HCT116 (cell line): ENCODE measurements at regions not wholly inside any gene's neighbourhood (a gene's known extent, or its start where the extent isn't known, plus 50 kb on each side); places are given as distances from the start of the nearest gene placed in this dataset.

ENCODE experiments used
- ATAC-seq: fragments of 200-7000 bp; cut with Tn5 transposase; 2 replicates; pipeline ENCODE4 v1.9.1; 2020; ENCODE audit warnings: mild to moderate bottlenecking, moderate library complexity
- BruUV-seq: library from RNA; stranded (reverse); fragments of 400-500 nt; replicated peaks from 2 replicates; lab custom pipeline; 2021; lab: Mats Ljungman, UMichigan
- CTCF ChIA-PET: fragments of 300-600 bp; sonication (Branson Sonifier 250); formaldehyde crosslinking; loops from one replicate; lab custom pipeline; 2021; ENCODE audit warnings: antibody characterized with exemption; lab: Charles Lee
- POLR2A ChIA-PET: fragments of 300-600, 350-600 bp; sonication (Branson Sonifier 250); formaldehyde crosslinking; loops from one replicate; lab custom pipeline; 2021; ENCODE audit warnings: antibody characterized with exemption; lab: Charles Lee
- RAD21 ChIA-PET, 2 experiments: fragments of 300-600 bp; sonication (Branson Sonifier 250); formaldehyde crosslinking; loops; one replicate each; lab custom pipeline; 2023; ENCODE audit warnings: low total read pairs in 2 of 2; ENCODE audit not compliant: uncharacterized antibody in 2 of 2, unreplicated experiment in 2 of 2, low non-redundant PET in 1 of 2; lab: Charles Lee
- DNase-seq: peaks from one replicate; pipeline ENCODE4 v3.0.0-alpha.2; 2010; ENCODE audit warnings: low read depth, low spot score
- H2AFZ ChIP-seq: fragments of 200-600 bp; shearing (Covaris generic), sonication (generic); 2 replicates; pipeline ENCODE4 v1.6.1; 2017; ENCODE audit warnings: low read depth, mixed run types, mixed read lengths, antibody characterized with exemption, low read length; ENCODE audit not compliant: poor library complexity, severe bottlenecking
- H3K27ac ChIP-seq: 2 replicates; pipeline ENCODE4 v1.5.1; 2012; ENCODE audit warnings: low read depth, low read length
- H3K27me3 ChIP-seq: fragments of 200-600 bp; sonication (generic); 2 replicates; pipeline ENCODE4 v1.6.1; 2016; ENCODE audit warnings: mixed run types, low read length, mixed read lengths; ENCODE audit not compliant: insufficient read depth
- H3K36me3 ChIP-seq, 2 experiments: fragments of 200-500 bp in 1 of 2; fragments of 200-600 bp in 1 of 2; sonication (Bioruptor generic) in 1 of 2; sonication (generic) in 1 of 2; 2 replicates each; pipeline versions ENCODE4 v1.5.1 to v1.6.1; 2014 to 2016; ENCODE audit warnings: low read length in 2 of 2, inconsistent platforms in 1 of 2, mixed read lengths in 1 of 2, mixed run types in 1 of 2; ENCODE audit not compliant: insufficient read depth in 2 of 2, control insufficient read depth in 1 of 2
- H3K4me1 ChIP-seq, 2 experiments: fragments of 200-600 bp in 1 of 2; sonication (generic) in 1 of 2; 2 replicates each; pipeline versions ENCODE4 v1.5.1 to v1.6.1; 2012 to 2017; ENCODE audit warnings: low read length in 2 of 2, inconsistent platforms in 1 of 2, mild to moderate bottlenecking in 1 of 2, mixed read lengths in 1 of 2, mixed run types in 1 of 2, moderate library complexity in 1 of 2; ENCODE audit not compliant: insufficient read depth in 2 of 2, control insufficient read depth in 1 of 2
- H3K4me2 ChIP-seq: fragments of 200-600 bp; sonication (generic); 2 replicates; pipeline ENCODE4 v1.6.1; 2017; ENCODE audit warnings: mixed run types, low read length, mixed read lengths
- H3K4me3 ChIP-seq, 2 experiments: fragments of 200-600 bp in 1 of 2; sonication (generic) in 1 of 2; replicated peaks in 1 of 2; 2 replicates each; pipeline ENCODE4 v1.5.1; 2011 to 2016; ENCODE audit warnings: low read length in 2 of 2, control low read depth in 1 of 2, low read depth in 1 of 2, mild to moderate bottlenecking in 1 of 2, mixed read lengths in 1 of 2, mixed run types in 1 of 2
- H3K79me2 ChIP-seq: fragments of 200-600 bp; sonication (generic); 2 replicates; pipeline ENCODE4 v1.6.1; 2017; ENCODE audit warnings: mild to moderate bottlenecking, mixed run types, low read length, moderate library complexity, mixed read lengths; ENCODE audit not compliant: insufficient read depth
- H3K9ac ChIP-seq: fragments of 200-600 bp; sonication (generic); 2 replicates; pipeline ENCODE4 v1.6.1; 2016; ENCODE audit warnings: low read length, mixed read lengths
- H3K9me2 ChIP-seq: fragments of 200-600 bp; sonication (generic), shearing (Covaris generic); 2 replicates; pipeline ENCODE4 v1.6.1; 2017; ENCODE audit warnings: mixed run types, mild to moderate bottlenecking, moderate library complexity; ENCODE audit not compliant: insufficient read depth
- H3K9me3 ChIP-seq, 2 experiments: fragments of 200-500 bp in 1 of 2; fragments of 200-600 bp in 1 of 2; sonication (Bioruptor generic) in 1 of 2; sonication (generic) in 1 of 2; 2 replicates each; pipeline ENCODE4 v1.6.1; 2014 to 2017; ENCODE audit warnings: low read length in 2 of 2, mixed read lengths in 2 of 2, inconsistent platforms in 1 of 2, low read depth in 1 of 2, mild to moderate bottlenecking in 1 of 2, mixed run types in 1 of 2, moderate library complexity in 1 of 2; ENCODE audit not compliant: control insufficient read depth in 1 of 2, insufficient read depth in 1 of 2
- H4K20me1 ChIP-seq: fragments of 200-600 bp; sonication (generic), shearing (Covaris generic); 2 replicates; pipeline ENCODE4 v1.6.1; 2017; ENCODE audit warnings: mixed run types, mild to moderate bottlenecking, moderate library complexity; ENCODE audit not compliant: insufficient read depth
- ATF3 ChIP-seq: IDR thresholded peaks from 2 replicates; pipeline ENCODE4 v1.6.1; 2012
- CBX3 ChIP-seq: IDR thresholded peaks from 2 replicates; pipeline ENCODE4 v1.6.1; 2012; ENCODE audit warnings: low read depth
- CEBPB ChIP-seq: IDR thresholded peaks from 2 replicates; pipeline ENCODE4 v1.6.1; 2012; ENCODE audit warnings: low read depth
- EZH2 ChIP-seq: fragments of 200-600 bp; sonication (generic); IDR thresholded peaks from 2 replicates; pipeline ENCODE4 v1.6.1; 2017; ENCODE audit warnings: antibody characterized with exemption, mixed run types
- FOSL1 ChIP-seq: IDR thresholded peaks from 2 replicates; pipeline ENCODE4 v1.6.1; 2012; ENCODE audit warnings: low read depth
- JUND ChIP-seq: IDR thresholded peaks from 2 replicates; pipeline ENCODE4 v1.6.1; 2012
- MAX ChIP-seq: IDR thresholded peaks from 2 replicates; pipeline ENCODE4 v1.6.1; 2012
- SP1 ChIP-seq: IDR thresholded peaks from 2 replicates; pipeline ENCODE4 v1.6.1; 2012; ENCODE audit warnings: low read depth
- SRF ChIP-seq: IDR thresholded peaks from 2 replicates; pipeline ENCODE4 v1.6.1; 2012; ENCODE audit warnings: low read depth
- TCF7L2 ChIP-seq: IDR thresholded peaks from 2 replicates; pipeline ENCODE4 v1.7.0; 2011; ENCODE audit warnings: borderline replicate concordance, inconsistent platforms; ENCODE audit not compliant: insufficient read depth, insufficient read length; ENCODE audit errors: extremely low read depth
- YY1 ChIP-seq: IDR thresholded peaks from 2 replicates; pipeline ENCODE4 v1.6.1; 2011; ENCODE audit warnings: low read length, low read depth, moderate library complexity, mild to moderate bottlenecking; ENCODE audit not compliant: insufficient replicate concordance; ENCODE audit errors: extremely low read depth
- ZNF274 ChIP-seq: fragments of 200-500 bp; sonication (Bioruptor generic); IDR thresholded peaks from 2 replicates; pipeline ENCODE4 v1.6.1; 2014; ENCODE audit warnings: mild to moderate bottlenecking, low read depth, low read length, inconsistent platforms
- intact Hi-C: fragments of 100-400 bp; cut with micrococcal nuclease; formaldehyde crosslinking; loops from 2 replicates; pipeline ENCODE4 v1.10.0; 2022
- TF ChIP-seq, protein P1 (sequence below): IDR thresholded peaks from 2 replicates; pipeline ENCODE4 v1.6.1; 2011; ENCODE audit warnings: mild to moderate bottlenecking, low read length, moderate library complexity; ENCODE audit not compliant: insufficient replicate concordance; ENCODE audit errors: extremely low read depth
- TF ChIP-seq, protein P2 (sequence below): IDR thresholded peaks from 2 replicates; pipeline ENCODE4 v1.6.1; 2012; ENCODE audit warnings: low read depth

DNA sequence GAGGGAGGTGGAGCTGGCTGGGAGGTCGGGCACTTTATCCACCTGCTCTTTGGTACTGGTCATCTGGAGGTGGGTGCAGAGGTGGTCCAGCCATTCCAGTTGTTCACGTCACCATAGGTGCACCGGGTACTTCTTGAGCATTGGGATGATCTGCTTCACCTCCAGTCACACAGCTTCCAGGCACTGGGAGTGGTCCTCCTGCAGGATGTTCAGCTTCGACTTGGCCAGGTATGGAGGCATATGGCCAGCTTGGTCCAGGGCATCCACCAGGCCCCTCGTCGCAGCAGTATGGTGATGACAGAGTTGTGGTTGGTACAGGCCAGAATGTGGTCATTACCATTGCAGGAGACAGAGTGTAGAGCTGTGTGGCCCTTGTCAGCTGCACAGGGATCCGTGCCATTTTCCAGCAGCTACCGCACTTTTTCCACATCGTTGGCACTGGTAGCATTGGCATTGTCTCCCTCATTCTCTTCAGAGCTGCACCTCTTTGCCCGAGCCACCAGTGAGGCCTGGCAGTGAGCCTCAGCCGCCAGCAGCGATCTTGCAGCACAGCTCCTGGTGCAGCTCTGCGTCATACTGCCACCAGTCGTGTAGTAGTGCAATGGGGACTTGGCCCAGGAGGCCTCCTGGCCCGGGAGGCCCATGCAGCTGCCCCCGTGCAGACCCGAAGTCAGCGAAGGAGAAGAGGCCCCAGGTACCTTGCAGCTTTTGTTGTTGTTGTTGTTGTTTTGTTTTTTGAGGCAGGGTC, 150.9 kb downstream of the ZNF22 start:
- no peaks in the 10 kb centered on the region for H3K36me3 ChIP-seq
- H3K79me2 ChIP-seq, result no peaks in the 10 kb centered on the region
- ChIA-PET RAD21 (no interaction called here), POLR2A (no interaction called here), CTCF (no interaction called here)
- no peaks in the 10 kb centered on the region for H3K9me3 ChIP-seq
- H4K20me1 ChIP-seq, result no peaks in the 10 kb centered on the region
- no TSS peak for BruUV-seq
- no peak overlapping the region for H2AFZ ChIP-seq
- no peak overlapping the region for H3K9ac ChIP-seq
- no peak for DNase-seq
- no peak for TF ChIP-seq YY1
- no peak for TF ChIP-seq CEBPB
- no peak for TF ChIP-seq TCF7L2
- no peak for TF ChIP-seq FOSL1
- TF ChIP-seq, protein P1, sequence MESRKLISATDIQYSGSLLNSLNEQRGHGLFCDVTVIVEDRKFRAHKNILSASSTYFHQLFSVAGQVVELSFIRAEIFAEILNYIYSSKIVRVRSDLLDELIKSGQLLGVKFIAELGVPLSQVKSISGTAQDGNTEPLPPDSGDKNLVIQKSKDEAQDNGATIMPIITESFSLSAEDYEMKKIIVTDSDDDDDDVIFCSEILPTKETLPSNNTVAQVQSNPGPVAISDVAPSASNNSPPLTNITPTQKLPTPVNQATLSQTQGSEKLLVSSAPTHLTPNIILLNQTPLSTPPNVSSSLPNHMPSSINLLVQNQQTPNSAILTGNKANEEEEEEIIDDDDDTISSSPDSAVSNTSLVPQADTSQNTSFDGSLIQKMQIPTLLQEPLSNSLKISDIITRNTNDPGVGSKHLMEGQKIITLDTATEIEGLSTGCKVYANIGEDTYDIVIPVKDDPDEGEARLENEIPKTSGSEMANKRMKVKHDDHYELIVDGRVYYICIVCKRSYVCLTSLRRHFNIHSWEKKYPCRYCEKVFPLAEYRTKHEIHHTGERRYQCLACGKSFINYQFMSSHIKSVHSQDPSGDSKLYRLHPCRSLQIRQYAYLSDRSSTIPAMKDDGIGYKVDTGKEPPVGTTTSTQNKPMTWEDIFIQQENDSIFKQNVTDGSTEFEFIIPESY, result no peak
- TF ChIP-seq ATF3, result no peak
- H3K27ac ChIP-seq, result no peak overlapping the region; the same call in 1 of the 2 replicates
- H3K4me3 ChIP-seq, result no peak overlapping the region
- ATAC-seq, result no peak
- no peaks in the 10 kb centered on the region for H3K9me2 ChIP-seq
- no peaks in the 10 kb centered on the region for H3K4me1 ChIP-seq
- no peak overlapping the region for H3K4me2 ChIP-seq
- H3K27me3 ChIP-seq, result no peaks in the 10 kb centered on the region
- intact Hi-C loops, result no loop called here

DNA sequence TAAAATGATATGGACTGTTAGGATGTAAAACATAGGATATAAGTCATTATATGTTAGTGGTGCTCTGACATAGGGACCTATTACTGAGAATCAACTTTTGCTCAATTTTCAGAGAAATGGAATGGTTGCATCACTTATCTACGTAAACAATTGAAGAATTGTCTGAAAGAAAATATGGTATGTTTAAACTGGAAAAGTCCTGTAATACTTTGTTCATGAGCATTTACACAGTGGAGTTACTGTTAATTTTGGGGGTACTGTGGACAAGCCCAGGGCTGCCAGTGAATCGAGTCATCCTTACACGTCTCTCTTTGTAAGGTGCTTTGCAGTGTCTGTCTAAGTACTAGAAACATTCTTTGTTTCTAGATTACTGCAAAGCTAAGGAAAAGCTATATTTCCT, 152.0 kb downstream of the ZNF22 start:
- no peaks in the 10 kb centered on the region for H3K9me2 ChIP-seq
- no peak overlapping the region for H3K4me2 ChIP-seq
- no TSS peak for BruUV-seq
- H4K20me1 ChIP-seq, result no peaks in the 10 kb centered on the region
- H3K79me2 ChIP-seq, result no peaks in the 10 kb centered on the region
- H3K27me3 ChIP-seq, result no peaks in the 10 kb centered on the region
- no peak for DNase-seq
- ChIA-PET CTCF (no interaction called here), POLR2A (no interaction called here), RAD21 (no interaction called here)
- intact Hi-C loops, result no loop called here
- ATAC-seq, result no peak
- H3K4me3 ChIP-seq, result no peak overlapping the region
- no peak overlapping the region for H2AFZ ChIP-seq
- H3K9me3 ChIP-seq, result no peaks in the 10 kb centered on the region
- H3K4me1 ChIP-seq, result no peaks in the 10 kb centered on the region
- no peak overlapping the region for H3K27ac ChIP-seq
- no peaks in the 10 kb centered on the region for H3K36me3 ChIP-seq
- no peak overlapping the region for H3K9ac ChIP-seq
- TF ChIP-seq CBX3 (no peak), SRF (no peak), ATF3 (no peak), MAX (no peak), JUND (no peak), ZNF274 (no peak), SP1 (no peak), CEBPB (no peak), TCF7L2 (no peak), EZH2 (no peak)
- TF ChIP-seq, protein P2, sequence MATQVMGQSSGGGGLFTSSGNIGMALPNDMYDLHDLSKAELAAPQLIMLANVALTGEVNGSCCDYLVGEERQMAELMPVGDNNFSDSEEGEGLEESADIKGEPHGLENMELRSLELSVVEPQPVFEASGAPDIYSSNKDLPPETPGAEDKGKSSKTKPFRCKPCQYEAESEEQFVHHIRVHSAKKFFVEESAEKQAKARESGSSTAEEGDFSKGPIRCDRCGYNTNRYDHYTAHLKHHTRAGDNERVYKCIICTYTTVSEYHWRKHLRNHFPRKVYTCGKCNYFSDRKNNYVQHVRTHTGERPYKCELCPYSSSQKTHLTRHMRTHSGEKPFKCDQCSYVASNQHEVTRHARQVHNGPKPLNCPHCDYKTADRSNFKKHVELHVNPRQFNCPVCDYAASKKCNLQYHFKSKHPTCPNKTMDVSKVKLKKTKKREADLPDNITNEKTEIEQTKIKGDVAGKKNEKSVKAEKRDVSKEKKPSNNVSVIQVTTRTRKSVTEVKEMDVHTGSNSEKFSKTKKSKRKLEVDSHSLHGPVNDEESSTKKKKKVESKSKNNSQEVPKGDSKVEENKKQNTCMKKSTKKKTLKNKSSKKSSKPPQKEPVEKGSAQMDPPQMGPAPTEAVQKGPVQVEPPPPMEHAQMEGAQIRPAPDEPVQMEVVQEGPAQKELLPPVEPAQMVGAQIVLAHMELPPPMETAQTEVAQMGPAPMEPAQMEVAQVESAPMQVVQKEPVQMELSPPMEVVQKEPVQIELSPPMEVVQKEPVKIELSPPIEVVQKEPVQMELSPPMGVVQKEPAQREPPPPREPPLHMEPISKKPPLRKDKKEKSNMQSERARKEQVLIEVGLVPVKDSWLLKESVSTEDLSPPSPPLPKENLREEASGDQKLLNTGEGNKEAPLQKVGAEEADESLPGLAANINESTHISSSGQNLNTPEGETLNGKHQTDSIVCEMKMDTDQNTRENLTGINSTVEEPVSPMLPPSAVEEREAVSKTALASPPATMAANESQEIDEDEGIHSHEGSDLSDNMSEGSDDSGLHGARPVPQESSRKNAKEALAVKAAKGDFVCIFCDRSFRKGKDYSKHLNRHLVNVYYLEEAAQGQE, result no peak
